PC-9 (cell line): ENCODE measurements at regions not wholly inside any gene's neighbourhood (a gene's known extent, or its start where the extent isn't known, plus 50 kb on each side); places are given as distances from the start of the nearest gene placed in this dataset.

Experiments
- EZH2 ChIP-seq: fragments of 200-600 bp; sonication (generic); IDR thresholded peaks from 2 replicates; pipeline ENCODE4 v1.8.0; 2017; ENCODE audit warnings: antibody characterized with exemption, low read depth
- TF ChIP-seq, protein P1 (sequence below): fragments of 200-600 bp; sonication (generic); conservative IDR thresholded peaks from 2 replicates; pipeline ENCODE4 v1.6.1; 2017; ENCODE audit warnings: mixed run types, antibody characterized with exemption, mild to moderate bottlenecking, moderate library complexity

- TF ChIP-seq, protein P1, sequence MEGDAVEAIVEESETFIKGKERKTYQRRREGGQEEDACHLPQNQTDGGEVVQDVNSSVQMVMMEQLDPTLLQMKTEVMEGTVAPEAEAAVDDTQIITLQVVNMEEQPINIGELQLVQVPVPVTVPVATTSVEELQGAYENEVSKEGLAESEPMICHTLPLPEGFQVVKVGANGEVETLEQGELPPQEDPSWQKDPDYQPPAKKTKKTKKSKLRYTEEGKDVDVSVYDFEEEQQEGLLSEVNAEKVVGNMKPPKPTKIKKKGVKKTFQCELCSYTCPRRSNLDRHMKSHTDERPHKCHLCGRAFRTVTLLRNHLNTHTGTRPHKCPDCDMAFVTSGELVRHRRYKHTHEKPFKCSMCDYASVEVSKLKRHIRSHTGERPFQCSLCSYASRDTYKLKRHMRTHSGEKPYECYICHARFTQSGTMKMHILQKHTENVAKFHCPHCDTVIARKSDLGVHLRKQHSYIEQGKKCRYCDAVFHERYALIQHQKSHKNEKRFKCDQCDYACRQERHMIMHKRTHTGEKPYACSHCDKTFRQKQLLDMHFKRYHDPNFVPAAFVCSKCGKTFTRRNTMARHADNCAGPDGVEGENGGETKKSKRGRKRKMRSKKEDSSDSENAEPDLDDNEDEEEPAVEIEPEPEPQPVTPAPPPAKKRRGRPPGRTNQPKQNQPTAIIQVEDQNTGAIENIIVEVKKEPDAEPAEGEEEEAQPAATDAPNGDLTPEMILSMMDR, result no peak
- TF ChIP-seq EZH2, result no peak
Measured at GRCh38 chr3:110226645-110227044, 845.0 kb upstream of the NECTIN3 start.
